H1 (cell line): ENCODE measurements at regions not wholly inside any gene's neighbourhood (a gene's known extent, or its start where the extent isn't known, plus 50 kb on each side); places are given as distances from the start of the nearest gene placed in this dataset.

ENCODE experiments used
- CHD7 ChIP-seq: fragments of 300-600 bp; sonication (generic); IDR thresholded peaks from 2 replicates; pipeline ENCODE4 v1.7.1; 2012; ENCODE audit warnings: low read length, moderate library complexity, mild to moderate bottlenecking, inconsistent platforms; ENCODE audit not compliant: insufficient replicate concordance
- EGR1 ChIP-seq: IDR thresholded peaks from 2 replicates; pipeline ENCODE4 v1.6.1; 2011; ENCODE audit warnings: low read depth, low read length, borderline replicate concordance
- RAD21 ChIP-seq, 2 experiments: IDR thresholded peaks in 1 of 2; conservative IDR thresholded peaks in 1 of 2; 2 replicates each; pipeline ENCODE4 v1.6.1; 2011; ENCODE audit warnings: low read depth in 2 of 2, low read length in 2 of 2, improper control_type of control experiment in 1 of 2, inconsistent platforms in 1 of 2, mild to moderate bottlenecking in 1 of 2, moderate library complexity in 1 of 2
- RNF2 ChIP-seq: fragments of 200-900, 300-1000 bp; sonication (generic); IDR thresholded peaks from 2 replicates; pipeline ENCODE4 v1.7.1; 2016; ENCODE audit warnings: borderline replicate concordance, low read depth, mild to moderate bottlenecking, antibody characterized with exemption, low read length; ENCODE audit not compliant: poor library complexity, severe bottlenecking; ENCODE audit errors: missing control alignments
- ZNF274 ChIP-seq: IDR thresholded peaks from 2 replicates; pipeline ENCODE4 v1.7.0; 2012; ENCODE audit warnings: low read length, borderline replicate concordance; ENCODE audit errors: extremely low read depth

GRCh38 chr20:22682381-22682780 lies 98.0 kb upstream of the FOXA2 start (continued):
- no peak for TF ChIP-seq CHD7
- TF ChIP-seq ZNF274 = no peak
- TF ChIP-seq EGR1 = no peak
- TF ChIP-seq RNF2 = no peak
- no peak for TF ChIP-seq RAD21 (IDR thresholded peaks at IDR 0.05 in 1 of 2, conservative IDR thresholded peaks at IDR 0.05 in 1 of 2; ENCODE audit: low read depth in 2 of 2, low read length in 2 of 2)
